ENCODE measurements at regions not wholly inside any gene's neighbourhood (a gene's known extent, or its start where the extent isn't known, plus 50 kb on each side); places are given as distances from the start of the nearest gene placed in this dataset.

- no peak for TF ChIP-seq CTCF (IDR thresholded peaks at IDR 0.05; ENCODE audit: poor library complexity)
- no peak for TF ChIP-seq EZH2 (IDR thresholded peaks at IDR 0.05; ENCODE audit: borderline replicate concordance)
- TF ChIP-seq EZH2phosphoT487 (IDR thresholded peaks at IDR 0.05; ENCODE audit: low read depth, severe bottlenecking, unreplicated experiment) = no peak
Measured at GRCh38 chr2:104766683-104767082, 87.2 kb upstream of the POU3F3 start.
